Eye (tissue), 1 donor: ENCODE measurements at regions not wholly inside any gene's neighbourhood (a gene's known extent, or its start where the extent isn't known, plus 50 kb on each side); places are given as distances from the start of the nearest gene placed in this dataset.

Experiments used
- DNase-seq: peaks from one replicate; pipeline ENCODE4 v3.0.0-alpha.2; 2015

GRCh38 chr10:90130321-90131086 is 429.1 kb downstream of the KIF20B start:
- no peak for DNase-seq

DNA sequence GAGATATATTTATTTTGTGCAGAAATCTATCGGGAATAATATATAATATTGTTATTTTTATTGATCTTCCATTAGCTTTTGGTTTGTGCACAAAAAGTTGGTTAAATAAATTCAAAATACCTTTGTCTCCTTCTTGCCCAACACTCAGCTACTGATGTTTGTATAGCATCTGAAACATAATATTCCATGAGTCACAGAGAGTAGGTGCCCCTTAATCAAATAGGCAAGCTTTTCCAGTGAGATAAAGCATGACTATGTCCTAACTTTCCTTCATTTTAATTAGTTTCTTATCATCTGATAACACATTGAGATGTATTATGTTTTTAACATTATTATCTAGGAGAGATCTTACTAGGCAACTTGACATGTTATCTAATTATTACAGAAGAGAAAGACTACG is 432.2 kb downstream of the KIF20B start:
- no peak for DNase-seq

DNA sequence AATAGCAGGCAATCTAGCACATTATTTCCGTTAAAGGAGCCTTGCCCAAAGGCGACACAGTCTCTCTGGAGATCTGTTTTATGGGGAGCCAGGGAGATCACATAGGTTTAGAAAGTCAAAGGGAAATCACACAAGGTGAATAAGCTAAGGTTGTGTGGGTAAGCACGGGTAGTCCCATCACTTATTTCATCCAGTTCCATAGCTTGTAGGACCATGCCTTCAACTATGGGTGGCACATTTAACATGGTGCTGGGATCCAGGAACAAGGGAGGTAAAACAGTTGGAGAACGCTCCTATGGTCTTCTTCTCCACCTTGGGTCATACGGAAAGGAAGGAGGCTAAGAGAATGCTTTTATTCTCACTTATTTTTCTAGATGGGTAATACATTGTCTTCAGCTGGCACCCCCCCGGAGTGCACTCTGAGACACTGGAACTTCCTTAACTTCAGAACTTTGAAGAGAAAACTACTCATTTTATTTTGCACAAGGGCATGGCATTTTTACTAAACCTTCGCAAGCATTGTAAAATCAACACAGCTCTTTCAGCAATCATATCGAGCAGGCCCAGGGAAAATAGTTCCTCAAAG is 435.4 kb downstream of the KIF20B start:
- peak; percentile 42 for DNase-seq

DNA sequence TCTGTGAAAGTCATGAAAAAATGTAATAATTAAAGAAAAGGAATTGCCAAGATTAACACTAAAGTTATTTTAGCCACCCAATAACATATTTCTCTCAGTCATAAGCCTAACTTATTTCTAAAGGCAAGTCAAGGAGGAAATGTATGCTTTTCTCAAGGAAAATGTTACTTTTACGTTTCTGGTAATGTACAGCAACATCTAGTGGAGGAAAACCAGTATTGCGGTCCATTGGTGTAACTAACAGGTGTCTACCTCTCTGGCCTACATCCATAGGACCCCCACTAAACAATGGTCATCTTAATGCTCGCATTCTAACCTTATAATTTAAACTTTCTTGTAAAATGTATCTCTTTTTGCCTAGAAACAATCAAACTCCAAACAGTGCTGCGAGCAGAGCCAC is 437.5 kb downstream of the KIF20B start:
- no peak for DNase-seq

DNA sequence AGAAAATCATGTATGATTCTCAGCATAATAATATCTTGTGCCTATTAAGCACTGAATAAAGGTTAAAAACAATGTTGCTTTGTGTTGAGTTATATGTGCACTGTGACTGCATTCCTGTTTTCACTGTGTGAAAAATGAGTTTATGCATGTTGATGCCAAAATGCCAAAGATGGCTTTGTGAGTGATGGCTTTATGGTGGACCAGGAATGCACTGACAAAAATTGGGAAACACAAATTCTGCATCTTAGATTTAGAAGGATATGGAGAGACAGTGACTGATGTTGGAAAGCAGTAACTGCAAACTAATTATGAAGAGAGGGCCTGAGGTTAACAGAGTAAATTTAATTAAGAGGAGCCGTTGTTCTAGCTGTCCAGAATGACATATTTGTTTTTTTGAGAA is 440.4 kb downstream of the KIF20B start:
- DNase-seq = no peak

DNA sequence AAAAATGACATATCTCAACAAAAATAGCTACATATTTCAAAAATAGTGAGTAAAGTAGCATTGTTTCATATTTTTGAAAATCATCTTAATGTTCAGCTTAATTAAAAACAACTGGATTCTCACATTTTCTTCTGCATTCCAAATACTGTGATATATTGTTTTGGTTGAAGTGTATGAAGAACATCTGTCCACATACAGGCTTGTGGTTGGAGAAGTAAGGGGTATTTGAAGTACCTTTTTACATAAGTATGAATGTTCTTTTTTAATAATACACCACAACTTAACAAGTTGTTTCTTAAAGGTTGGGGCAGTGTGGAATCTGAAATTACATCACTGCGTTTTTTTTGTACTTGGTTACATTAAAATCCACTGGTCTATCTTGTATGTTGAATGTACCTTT is 442.5 kb downstream of the KIF20B start:
- no peak for DNase-seq

DNA sequence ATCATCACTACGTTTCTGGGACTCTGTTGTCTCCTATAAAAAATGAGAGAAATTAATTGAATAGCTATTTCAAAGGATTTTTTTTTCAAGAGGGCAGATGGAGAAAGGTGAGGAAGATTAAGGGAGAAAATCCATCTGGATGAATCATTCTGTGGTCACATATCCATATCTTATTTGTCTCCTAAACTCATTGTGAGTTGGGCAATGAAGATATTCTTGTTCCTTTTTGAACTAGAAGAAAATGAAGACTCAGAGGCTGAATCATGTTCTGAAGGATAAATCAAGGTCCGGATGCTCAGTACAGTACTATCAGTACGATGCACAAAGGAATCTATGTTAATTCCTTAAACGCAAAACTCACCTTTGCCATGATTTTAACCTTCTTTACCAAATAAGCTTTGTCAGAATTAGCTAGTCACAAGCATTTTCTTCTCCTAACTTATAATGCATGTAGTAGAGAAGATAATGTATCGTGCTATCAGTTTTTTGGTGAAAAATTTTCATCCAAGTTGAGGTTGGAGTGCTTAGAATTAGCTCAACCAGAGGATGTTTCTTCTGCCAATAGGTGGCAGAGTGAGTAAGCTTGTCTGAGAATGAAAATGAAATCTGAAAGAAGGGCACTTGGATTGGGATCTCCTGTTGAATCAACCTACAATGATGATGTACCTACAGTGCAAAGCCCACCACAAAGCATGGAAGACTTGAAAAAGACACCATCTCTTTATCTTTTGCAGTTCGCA is 446.9 kb downstream of the KIF20B start:
- peak; percentile 47 for DNase-seq

DNA sequence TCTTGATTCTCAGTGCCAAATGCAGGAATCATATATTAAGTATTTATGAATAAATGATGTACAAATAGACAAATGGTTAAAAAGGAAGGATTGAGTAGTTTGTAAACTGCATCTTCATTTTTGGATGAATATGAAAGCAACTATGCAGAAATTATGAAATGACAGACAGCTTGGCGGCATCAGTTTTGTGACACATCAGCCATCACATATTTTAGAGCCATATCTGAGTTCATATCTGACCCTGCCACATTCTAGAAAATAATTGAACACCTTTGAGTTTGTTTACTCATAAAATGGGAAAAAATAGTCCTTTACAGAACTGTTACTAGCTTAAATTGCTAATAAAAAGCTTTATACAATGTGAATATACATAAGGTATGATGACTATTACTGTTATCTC is 448.2 kb downstream of the KIF20B start:
- DNase-seq = no peak

- no peak for DNase-seq
These were observed 461.0 kb downstream of the KIF20B start for GRCh38 chr10:90162271-90162853.

GRCh38 chr10:90167174-90168064 is 466.0 kb downstream of the KIF20B start:
- no peak for DNase-seq

DNA sequence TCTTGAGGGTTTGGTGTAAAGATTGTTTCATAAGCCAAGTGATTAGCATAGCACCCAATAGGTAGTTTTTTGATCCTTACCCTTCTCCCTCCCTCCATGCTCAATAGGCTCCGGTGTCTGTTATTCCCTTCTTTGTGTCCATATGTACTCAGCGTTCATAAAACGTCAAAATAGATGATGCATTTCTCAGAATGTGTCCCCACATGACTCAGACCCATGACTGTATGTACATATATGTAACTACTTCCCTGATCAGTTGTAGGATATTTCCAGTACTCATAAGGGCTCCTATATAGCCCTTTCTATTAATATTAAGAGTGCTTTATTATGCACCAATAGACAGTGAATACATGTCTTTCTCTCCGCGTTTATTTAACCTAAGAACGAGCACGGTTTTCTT is 466.9 kb downstream of the KIF20B start:
- no peak for DNase-seq

- DNase-seq = no peak
These were observed 469.8 kb downstream of the KIF20B start for GRCh38 chr10:90171014-90171722.

- DNase-seq = no peak
These were observed 473.1 kb downstream of the KIF20B start for GRCh38 chr10:90174531-90174930.

DNA sequence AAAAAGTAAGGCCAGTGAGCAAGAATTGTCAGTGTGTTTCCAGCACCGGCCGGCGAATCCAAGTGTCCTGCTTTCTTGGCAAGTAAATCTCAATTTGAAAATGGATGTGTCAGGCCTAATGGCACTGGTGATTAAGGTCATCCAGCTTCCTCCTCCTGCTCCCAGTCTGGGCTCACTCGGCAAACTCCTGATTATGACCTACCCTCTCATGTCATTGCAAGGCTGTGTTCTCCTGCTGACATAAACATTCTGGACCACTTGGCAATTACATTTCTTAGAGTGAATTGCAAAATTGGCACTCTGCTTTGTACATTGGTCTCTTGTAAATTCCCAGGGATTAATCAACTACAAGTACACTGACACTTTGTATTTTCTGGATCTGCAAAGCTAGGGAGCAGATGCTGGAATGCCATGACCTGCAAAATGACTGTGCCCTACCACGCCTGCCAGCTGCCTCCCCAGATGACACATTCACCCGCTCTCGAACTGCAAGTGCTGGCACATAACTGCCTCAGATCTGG is 473.8 kb downstream of the KIF20B start:
- peak; percentile 68 for DNase-seq

DNA sequence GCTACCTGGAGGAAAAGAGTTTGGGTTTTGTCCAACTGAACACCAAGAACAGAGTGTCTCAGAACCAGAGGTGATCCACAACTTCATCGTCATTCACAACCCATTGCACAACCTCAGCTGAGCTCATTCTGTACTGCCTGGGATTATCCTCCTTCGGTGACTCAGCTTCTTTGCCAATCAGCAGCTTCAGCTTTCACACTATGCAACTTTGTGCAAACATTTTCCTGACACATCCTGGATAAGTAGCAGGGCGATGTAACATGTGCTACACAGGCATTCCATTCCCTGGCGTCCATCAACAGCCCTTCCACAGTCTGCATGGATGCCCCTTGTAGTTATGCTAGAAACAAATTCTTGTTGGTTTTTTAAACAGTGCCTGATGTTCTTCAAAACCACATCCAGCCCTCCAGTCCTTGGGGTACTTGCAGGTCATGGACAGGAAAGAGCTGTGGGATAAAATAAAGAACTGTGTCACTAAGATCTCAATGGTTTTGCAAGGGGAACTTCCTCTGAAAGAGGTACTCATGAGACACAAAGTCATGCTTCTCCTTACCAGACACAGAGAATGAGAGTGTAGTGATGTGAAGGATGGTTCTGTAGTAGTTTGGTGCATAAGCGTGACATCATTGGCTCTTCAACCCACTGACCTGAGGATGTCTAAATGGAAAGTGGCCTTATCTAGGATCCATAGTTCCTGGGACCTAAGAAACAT is 478.5 kb downstream of the KIF20B start:
- no peak for DNase-seq

DNA sequence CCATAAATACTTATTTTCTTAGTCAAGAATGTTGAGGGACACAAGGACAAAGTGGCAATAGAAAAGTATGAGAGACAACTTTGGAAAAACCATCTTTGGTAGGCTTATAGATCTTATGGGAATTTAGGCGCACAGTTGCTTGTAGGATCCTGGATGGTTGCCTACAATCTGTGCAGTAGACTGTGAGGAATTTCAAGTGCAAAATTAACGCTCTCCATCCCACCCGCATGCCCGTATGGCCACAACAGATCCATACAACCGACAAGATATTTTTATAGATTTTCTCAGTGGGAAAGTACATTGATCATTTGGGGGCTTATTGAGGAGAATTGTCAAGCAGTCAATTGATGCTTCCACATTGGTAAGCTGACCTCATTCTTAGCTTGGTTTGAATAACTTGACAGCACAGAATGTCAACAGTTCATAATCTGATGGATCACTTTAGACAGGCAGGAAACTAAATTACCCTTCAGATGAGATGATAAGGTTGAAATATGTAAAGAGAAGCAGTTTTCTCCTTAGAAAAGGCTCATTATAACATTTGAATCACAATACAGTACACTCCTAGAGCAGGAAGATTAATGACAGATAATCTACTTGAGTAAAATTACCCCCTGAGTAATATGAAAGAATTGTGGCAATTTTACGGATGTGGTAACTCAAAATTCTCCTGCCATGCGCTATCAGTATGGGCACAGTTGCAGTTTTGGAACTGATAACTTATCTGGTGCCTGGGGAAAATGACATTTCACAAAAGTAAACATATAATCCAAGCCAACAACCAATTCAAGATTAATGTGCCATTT is 479.7 kb downstream of the KIF20B start:
- peak; percentile 24 for DNase-seq

- DNase-seq = no peak
These were observed 491.4 kb downstream of the KIF20B start for GRCh38 chr10:90192825-90193224.

- no peak for DNase-seq
These were observed 492.0 kb downstream of the KIF20B start for GRCh38 chr10:90193240-90193985.

DNA sequence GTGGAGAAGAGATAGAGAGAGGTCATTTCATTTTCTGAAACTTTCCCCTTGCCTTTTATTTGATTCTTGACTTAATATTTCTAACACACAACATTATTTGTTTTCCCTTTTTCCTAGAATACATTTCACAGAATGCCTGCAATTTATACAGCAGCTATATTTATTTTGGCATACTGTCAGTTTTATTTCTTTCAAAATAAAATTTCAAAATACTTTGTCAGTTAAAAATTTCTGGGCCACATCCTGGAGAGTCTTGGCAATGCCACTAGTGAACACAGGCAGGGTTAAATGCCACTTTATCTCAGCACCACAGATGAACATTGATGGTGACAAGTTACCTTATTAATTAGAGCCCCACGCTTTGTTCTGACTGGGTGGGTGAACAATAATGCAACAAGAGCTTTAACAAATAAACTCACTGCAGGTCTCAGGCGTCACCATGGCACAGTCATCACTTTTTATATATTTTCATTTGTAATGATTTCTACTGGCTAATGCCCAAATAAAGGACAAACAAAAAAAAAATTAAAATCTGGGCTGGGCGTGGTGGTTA is 494.0 kb downstream of the KIF20B start:
- peak; percentile 68 for DNase-seq
